Neural cell (in vitro differentiated cells): ENCODE measurements at regions not wholly inside any gene's neighbourhood (a gene's known extent, or its start where the extent isn't known, plus 50 kb on each side); places are given as distances from the start of the nearest gene placed in this dataset.

Experiments
- H2AFZ ChIP-seq: fragments of 200-600, 300-800 bp; sonication (generic), shearing (Covaris generic); 2 replicates; pipeline ENCODE4 v1.6.0; 2014; ENCODE audit warnings: low read depth, mild to moderate bottlenecking, antibody characterized with exemption, low read length, moderate library complexity
- H3F3A ChIP-seq: fragments of 200-600 bp; shearing (Covaris generic); 2 replicates; pipeline ENCODE4 v1.6.1; 2016; ENCODE audit warnings: mild to moderate bottlenecking, moderate library complexity, mixed read lengths, antibody characterized with exemption, low read length; ENCODE audit not compliant: insufficient read depth, poor library complexity, severe bottlenecking
- H3K27ac ChIP-seq: fragments of 200-600, 300-800 bp; sonication (generic), shearing (Covaris generic); 2 replicates; pipeline ENCODE4 v1.5.1; 2014; ENCODE audit warnings: mild to moderate bottlenecking, low read length, moderate library complexity
- H3K27me3 ChIP-seq: fragments of 300-800, 200-600 bp; sonication (generic), shearing (Covaris generic); 2 replicates; pipeline ENCODE4 v1.6.0; 2014; ENCODE audit warnings: mild to moderate bottlenecking, low read depth, low read length, moderate library complexity; ENCODE audit not compliant: insufficient read depth
- H3K36me3 ChIP-seq: fragments of 300-800, 200-600 bp; sonication (generic), shearing (Covaris generic); 2 replicates; pipeline ENCODE4 v1.5.1; 2014; ENCODE audit warnings: mild to moderate bottlenecking, antibody characterized with exemption, low read length, moderate library complexity; ENCODE audit not compliant: insufficient read depth
- H3K4me2 ChIP-seq: fragments of 300-800, 200-600 bp; sonication (generic), shearing (Covaris generic); 2 replicates; pipeline ENCODE4 v1.6.0; 2014; ENCODE audit warnings: mild to moderate bottlenecking, low read length
- H3K4me3 ChIP-seq: fragments of 300-800, 200-600 bp; sonication (generic), shearing (Covaris generic); 2 replicates; pipeline ENCODE4 v1.5.1; 2014; ENCODE audit warnings: mild to moderate bottlenecking, low read length, moderate library complexity
- H3K79me2 ChIP-seq: fragments of 200-600 bp; shearing (Covaris generic); replicated peaks from 2 replicates; pipeline ENCODE4 v1.6.0; 2014; ENCODE audit warnings: mild to moderate bottlenecking, low read length, moderate library complexity; ENCODE audit not compliant: insufficient read depth
- H3K9ac ChIP-seq: fragments of 300-800, 200-600 bp; sonication (generic), shearing (Covaris generic); 2 replicates; pipeline ENCODE4 v1.6.1; 2016; ENCODE audit warnings: mild to moderate bottlenecking, low read length, mixed read lengths
- H3K9me2 ChIP-seq: fragments of 200-600 bp; shearing (Covaris generic); 2 replicates; pipeline ENCODE4 v1.6.1; 2016; ENCODE audit warnings: mild to moderate bottlenecking, low read length, mixed read lengths; ENCODE audit not compliant: insufficient read depth
- H3K9me3 ChIP-seq: fragments of 200-600, 300-800 bp; sonication (generic), shearing (Covaris generic); 2 replicates; pipeline ENCODE4 v1.6.1; 2016; ENCODE audit warnings: mild to moderate bottlenecking, mixed run types, low read length, moderate library complexity, mixed read lengths
- H4K20me1 ChIP-seq: fragments of 200-600 bp; shearing (Covaris generic); 2 replicates; pipeline ENCODE4 v1.6.1; 2016; ENCODE audit warnings: mild to moderate bottlenecking, mixed run types; ENCODE audit not compliant: insufficient read depth
- EP300 ChIP-seq: fragments of 450-650 bp; conservative IDR thresholded peaks from 2 replicates; pipeline ENCODE4 v1.6.1; 2014; ENCODE audit warnings: antibody characterized with exemption, mild to moderate bottlenecking, moderate library complexity; ENCODE audit not compliant: poor library complexity, severe bottlenecking
- EZH2 ChIP-seq: fragments of 200-600, 300-800 bp; shearing (Covaris generic), sonication (generic); IDR thresholded peaks from 2 replicates; pipeline ENCODE4 v1.6.1; 2014; ENCODE audit warnings: antibody characterized with exemption, low read length, borderline replicate concordance, mild to moderate bottlenecking; ENCODE audit not compliant: insufficient read depth, poor library complexity, severe bottlenecking
- MXI1 ChIP-seq: fragments of 450-650 bp; conservative IDR thresholded peaks from 2 replicates; pipeline ENCODE4 v1.6.1; 2014; ENCODE audit warnings: antibody characterized with exemption, mild to moderate bottlenecking; ENCODE audit not compliant: poor library complexity, severe bottlenecking
- POLR2AphosphoS5 ChIP-seq: IDR thresholded peaks from 2 replicates; pipeline ENCODE4 v1.6.1; 2012
- RAD21 ChIP-seq: fragments of 450-650 bp; conservative IDR thresholded peaks from 2 replicates; pipeline ENCODE4 v1.6.1; 2014; ENCODE audit warnings: antibody characterized with exemption, mild to moderate bottlenecking, moderate library complexity
- REST ChIP-seq: IDR thresholded peaks from 2 replicates; pipeline ENCODE4 v1.6.1; 2012; ENCODE audit warnings: borderline replicate concordance
- SMC3 ChIP-seq: fragments of 450-650 bp; conservative IDR thresholded peaks from 2 replicates; pipeline ENCODE4 v1.6.1; 2014; ENCODE audit warnings: antibody characterized with exemption, mild to moderate bottlenecking, moderate library complexity; ENCODE audit not compliant: poor library complexity
- TAF1 ChIP-seq: IDR thresholded peaks from 2 replicates; pipeline ENCODE4 v1.6.1; 2012; ENCODE audit warnings: low read depth
- TF ChIP-seq, protein P1 (sequence below): fragments of 450-650 bp; IDR thresholded peaks from 2 replicates; pipeline ENCODE4 v1.5.1; 2014; ENCODE audit warnings: antibody characterized with exemption, mild to moderate bottlenecking, moderate library complexity; ENCODE audit not compliant: poor library complexity, severe bottlenecking

- H3K9ac ChIP-seq, result no peak overlapping the region
- H2AFZ ChIP-seq, result no peak overlapping the region
- H3K4me2 ChIP-seq, result no peak overlapping the region
- no peak overlapping the region for H3K27ac ChIP-seq
- TF ChIP-seq MXI1, result no peak
- no peak for TF ChIP-seq RAD21
- TF ChIP-seq EZH2, result no peak
- TF ChIP-seq, protein P1, sequence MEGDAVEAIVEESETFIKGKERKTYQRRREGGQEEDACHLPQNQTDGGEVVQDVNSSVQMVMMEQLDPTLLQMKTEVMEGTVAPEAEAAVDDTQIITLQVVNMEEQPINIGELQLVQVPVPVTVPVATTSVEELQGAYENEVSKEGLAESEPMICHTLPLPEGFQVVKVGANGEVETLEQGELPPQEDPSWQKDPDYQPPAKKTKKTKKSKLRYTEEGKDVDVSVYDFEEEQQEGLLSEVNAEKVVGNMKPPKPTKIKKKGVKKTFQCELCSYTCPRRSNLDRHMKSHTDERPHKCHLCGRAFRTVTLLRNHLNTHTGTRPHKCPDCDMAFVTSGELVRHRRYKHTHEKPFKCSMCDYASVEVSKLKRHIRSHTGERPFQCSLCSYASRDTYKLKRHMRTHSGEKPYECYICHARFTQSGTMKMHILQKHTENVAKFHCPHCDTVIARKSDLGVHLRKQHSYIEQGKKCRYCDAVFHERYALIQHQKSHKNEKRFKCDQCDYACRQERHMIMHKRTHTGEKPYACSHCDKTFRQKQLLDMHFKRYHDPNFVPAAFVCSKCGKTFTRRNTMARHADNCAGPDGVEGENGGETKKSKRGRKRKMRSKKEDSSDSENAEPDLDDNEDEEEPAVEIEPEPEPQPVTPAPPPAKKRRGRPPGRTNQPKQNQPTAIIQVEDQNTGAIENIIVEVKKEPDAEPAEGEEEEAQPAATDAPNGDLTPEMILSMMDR, result no peak
- no peak for TF ChIP-seq REST
- TF ChIP-seq POLR2AphosphoS5, result no peak
- no peak for TF ChIP-seq TAF1
- TF ChIP-seq EP300, result no peak
- TF ChIP-seq SMC3, result no peak
- no peaks in the 10 kb centered on the region for H3K9me2 ChIP-seq
- H3K79me2 ChIP-seq, result no peaks in the 10 kb centered on the region
- no peaks in the 10 kb centered on the region for H3K36me3 ChIP-seq
- no peak overlapping the region for H3K4me3 ChIP-seq
- H4K20me1 ChIP-seq, result no peaks in the 10 kb centered on the region
- H3K9me3 ChIP-seq, result no peaks in the 10 kb centered on the region
- H3K27me3 ChIP-seq, result no peaks in the 10 kb centered on the region
- no peaks in the 10 kb centered on the region for H3F3A ChIP-seq
Observed at GRCh38 chr14:80316441-80316840, 105.1 kb upstream of the DIO2 start.

- no peak overlapping the region for H3K4me2 ChIP-seq
- no peaks in the 10 kb centered on the region for H3F3A ChIP-seq
- H3K9ac ChIP-seq, result no peak overlapping the region
- no peak overlapping the region for H2AFZ ChIP-seq
- H3K27me3 ChIP-seq, result no peaks in the 10 kb centered on the region
- H3K36me3 ChIP-seq, result no peaks in the 10 kb centered on the region
- H3K4me3 ChIP-seq, result no peak overlapping the region
- TF ChIP-seq POLR2AphosphoS5 (no peak), RAD21 (no peak), EP300 (no peak), REST (no peak), MXI1 (no peak), TAF1 (no peak), SMC3 (no peak), EZH2 (no peak)
- TF ChIP-seq, protein P1, result no peak
- no peaks in the 10 kb centered on the region for H3K9me3 ChIP-seq
- H3K27ac ChIP-seq, result no peak overlapping the region
- H3K79me2 ChIP-seq, result no peaks in the 10 kb centered on the region
- H3K9me2 ChIP-seq, result no peaks in the 10 kb centered on the region
- no peaks in the 10 kb centered on the region for H4K20me1 ChIP-seq
Observed at GRCh38 chr14:80315681-80316080, 104.4 kb upstream of the DIO2 start.
